Stimulated activated CD4-positive, alpha-beta T cell treated with anti-CD3 and anti-CD28 coated beads, Interleukin-15, amount 100 ng/mL, for 24 hours (primary cell): ENCODE measurements at regions not wholly inside any gene's neighbourhood (a gene's known extent, or its start where the extent isn't known, plus 50 kb on each side); places are given as distances from the start of the nearest gene placed in this dataset.
"Not testable (repeated sequence)": the region's sequence is repeated elsewhere in the genome, so short reads cannot be mapped to it uniquely, and the experiment has no call there.

Experiments used
- DNase-seq: peaks from one replicate; pipeline ENCODE4 v3.0.0-alpha.2; 2020

DNA sequence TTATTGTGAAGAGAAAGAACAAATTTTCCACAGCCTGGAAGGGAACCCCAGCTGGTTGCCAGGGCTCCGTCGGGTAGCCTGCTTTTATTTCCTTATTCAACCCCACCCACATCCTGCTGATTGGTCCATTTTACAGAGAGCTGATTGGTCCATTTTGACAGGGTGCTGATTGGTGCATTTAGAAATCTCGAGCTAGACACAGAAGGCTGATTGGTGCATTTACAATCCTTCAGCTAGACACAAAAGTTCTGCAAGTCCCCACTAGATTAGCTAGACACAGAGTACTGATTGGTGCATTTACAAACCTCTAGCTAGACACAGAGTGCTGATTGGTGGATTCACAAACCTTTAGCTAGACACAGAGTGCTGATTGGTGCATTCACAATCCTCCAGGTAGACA is 241.1 kb downstream of the TFEC start:
- not testable (repeated sequence) for DNase-seq

DNA sequence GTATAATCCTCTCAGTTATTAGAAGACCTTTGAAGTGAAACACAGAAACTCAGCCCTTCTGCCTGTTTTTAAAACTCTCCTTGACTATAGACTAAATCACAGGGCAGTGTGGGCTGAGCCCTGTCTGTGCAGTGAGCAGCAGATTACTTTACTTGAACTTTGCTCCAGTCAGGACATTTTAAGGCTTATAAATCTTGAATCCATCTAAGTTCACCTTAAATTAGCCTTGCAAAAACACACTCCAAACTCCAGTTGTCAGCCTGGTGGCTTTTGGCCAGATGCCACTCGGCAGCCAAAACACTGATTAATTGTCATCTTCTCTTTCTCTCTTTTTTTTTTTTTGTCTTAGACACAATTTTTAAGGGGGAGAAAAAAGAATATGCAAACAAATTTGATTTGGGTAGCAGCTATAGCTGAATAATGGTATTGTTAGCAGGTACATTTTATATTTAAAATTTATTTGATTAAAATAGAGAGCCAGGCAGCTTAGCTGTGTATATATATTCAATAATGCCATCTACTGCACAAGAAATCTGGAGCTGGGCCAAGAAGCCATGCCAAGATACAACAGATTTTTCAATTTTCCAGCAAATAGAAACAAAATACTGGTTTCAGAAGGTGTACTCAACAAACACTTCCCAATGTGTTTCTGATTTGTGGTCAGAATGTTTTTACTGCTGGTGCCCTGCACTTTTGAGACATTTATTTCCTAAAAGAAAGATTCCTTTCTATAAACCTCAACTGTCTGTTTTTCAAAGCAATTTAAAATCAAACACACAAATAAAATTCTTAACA is 247.7 kb downstream of the TFEC start:
- no peak for DNase-seq

DNA sequence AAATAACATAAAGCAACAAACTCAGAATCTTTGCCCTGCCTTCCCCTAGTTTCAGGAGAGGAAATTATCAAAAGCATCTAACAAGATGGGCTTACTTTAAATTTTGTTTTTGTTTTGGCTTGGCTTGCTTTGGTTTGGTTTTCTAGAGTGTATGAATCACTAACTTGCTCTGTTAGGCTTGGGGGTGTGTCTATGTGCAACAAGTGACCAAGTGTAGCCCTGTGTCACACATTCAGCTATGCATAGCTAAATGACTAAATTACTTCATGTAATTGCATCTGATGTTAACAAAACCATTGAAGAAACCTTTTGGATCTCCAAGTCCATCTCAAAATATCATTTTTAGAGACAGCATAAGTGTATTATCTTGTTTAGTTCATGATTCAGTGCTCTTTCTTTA is 251.0 kb downstream of the TFEC start:
- no peak for DNase-seq

DNA sequence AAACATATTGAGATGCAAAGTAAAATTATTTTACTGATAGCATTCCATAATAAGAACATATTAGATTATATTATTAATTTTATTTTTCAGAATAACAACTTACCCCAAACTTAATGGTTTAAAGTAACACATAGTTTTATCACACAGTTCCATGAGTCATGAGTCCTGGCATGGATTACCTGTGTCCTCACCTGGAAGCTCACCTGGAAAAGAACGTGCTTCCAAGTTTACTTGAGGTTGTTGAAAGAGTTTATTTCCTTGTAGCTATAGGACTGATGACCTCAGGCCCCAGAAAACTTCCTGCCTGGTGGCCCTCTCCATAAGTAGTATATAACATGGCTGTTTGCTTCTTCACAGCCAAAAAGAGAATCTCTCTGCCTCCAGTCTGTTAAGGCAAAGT is 254.6 kb downstream of the TFEC start:
- DNase-seq: no peak

DNA sequence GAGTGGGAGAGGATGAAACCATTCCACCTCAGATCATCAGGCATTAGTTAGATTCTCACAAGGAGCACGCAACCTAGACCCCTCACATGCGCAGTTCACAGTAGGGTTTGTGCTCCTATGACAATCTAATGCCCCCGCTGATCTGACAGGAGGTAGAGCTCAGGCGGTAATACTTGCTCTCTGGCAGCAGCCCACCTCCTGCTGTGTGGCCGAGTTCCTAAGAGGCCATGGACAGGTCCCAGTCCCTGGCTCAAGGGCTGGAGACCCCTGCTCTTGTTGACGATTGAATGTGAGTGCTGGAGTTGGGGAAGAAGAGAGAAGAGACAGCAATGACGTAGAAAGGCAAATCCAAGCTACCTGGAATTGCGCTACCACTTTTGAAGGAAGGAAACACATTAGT is 267.2 kb downstream of the TFEC start:
- no peak for DNase-seq

DNA sequence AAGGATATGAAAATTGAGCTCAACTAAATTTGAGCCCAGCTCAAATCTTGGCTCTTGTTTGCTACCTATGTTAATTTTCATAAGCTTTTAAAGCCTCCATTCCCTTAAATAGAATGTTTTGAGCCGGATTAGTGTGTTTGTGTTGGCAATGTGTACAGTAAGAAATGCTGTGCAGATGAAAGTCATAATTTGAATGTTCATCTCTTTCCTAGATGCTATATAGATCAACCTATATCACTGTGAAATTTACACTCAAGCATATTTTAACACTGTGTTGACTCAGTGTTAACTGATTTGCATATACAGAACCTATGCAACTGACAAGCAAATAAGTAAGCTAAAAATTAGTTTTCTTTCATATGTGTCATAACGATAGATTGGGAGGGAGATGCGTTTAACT is 272.5 kb downstream of the TFEC start:
- no peak for DNase-seq

DNA sequence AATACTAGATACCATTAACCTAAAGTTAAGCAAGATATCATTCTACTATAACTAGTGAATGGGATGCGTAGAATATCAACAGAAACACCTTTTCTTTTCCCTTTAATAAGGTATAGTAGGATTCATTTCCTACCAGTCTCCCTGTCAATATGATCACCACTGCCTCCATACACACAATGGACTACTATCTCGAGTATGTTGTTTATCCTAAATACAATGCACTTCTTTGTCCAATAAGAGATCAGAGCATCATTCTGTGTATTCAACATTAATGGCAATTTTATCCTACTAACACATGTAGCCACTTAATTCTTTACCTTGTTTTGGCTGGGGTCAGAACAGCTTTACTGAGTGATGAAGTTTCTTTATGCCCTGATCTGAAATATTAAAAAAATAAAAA is 276.3 kb downstream of the TFEC start:
- no peak for DNase-seq

DNA sequence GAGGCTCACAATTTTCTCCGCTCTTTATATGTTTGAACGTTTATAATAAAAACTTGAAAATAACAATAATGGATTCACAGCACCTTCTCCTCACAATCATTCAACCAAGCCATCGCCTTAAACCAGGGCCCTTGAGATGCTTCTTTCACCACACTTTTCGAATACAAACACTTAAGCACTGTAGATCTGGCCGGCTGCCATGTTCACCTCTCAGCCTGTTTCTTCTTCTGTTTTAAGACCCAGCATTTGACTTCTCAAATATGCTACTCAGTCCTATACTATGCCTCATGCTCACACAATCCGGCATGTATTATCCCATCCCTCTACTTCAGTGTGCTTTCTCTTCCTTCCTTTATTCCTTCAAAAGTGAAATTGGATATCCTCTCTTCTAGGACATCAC is 280.6 kb downstream of the TFEC start:
- DNase-seq: no peak

DNA sequence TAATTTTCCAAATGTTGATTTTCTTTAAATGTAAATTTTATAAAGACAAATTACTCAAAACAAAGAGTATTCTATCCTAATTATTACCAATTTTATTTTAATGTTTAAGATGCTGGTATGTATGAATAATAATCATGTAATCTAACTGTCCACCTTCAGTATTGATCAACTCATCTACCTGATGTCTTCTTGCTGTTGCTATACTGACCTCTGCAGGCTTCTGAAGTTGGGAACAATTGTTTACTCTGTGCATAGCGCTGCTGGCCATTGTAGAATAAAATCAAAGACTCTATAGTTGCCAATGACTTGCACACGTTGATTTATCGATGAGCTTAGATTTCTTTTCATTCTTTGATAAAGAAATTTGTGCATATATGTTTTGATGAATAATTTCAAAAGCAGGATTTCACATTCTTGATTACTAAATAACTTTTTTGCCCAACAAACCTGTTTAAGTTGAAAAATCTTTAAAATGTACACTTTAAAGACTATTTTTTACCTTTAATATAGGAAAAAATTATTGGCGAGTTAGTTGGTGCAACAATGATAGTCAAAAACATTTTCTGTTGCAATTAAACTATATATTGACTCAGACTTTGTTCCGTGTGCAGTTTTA is 282.3 kb downstream of the TFEC start:
- DNase-seq: no peak

DNA sequence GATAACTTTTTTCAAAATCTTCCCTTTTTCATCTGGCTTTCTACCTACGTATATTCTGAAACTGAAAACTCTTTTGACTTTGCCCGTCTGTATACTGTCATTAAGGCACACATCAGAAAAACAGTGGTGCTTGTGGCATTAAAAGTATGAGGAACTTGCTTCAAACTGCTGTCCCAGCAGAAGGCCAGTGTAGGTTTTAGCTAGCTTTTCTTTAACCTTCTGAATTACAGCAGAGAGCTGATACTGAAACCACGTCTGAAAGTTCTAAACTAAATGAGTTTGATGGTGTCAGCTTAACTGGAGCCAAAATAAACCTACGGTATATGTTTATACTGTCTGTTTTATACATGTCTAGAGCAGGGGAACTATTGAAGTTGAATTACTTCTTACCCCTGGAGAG is 283.4 kb downstream of the TFEC start:
- DNase-seq: no peak

DNA sequence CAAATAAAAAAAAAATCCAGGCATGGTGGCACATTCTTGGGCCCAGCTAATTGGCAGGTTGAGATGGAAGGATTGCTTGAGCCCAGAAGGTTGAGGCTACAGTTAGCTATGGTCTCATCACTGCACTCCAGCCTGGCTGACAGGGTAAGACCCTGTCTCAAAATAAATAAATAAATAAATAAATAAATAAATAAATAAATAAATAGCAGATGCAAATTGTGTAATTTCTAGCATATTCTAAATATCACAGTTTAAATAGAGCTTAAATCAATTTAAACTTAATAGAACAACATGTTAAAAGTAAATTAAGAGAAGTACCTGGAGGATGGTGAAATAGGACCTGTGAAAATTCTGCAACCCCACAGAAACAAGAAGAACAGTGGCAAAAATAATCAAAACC is 290.5 kb downstream of the TFEC start:
- no peak for DNase-seq

DNA sequence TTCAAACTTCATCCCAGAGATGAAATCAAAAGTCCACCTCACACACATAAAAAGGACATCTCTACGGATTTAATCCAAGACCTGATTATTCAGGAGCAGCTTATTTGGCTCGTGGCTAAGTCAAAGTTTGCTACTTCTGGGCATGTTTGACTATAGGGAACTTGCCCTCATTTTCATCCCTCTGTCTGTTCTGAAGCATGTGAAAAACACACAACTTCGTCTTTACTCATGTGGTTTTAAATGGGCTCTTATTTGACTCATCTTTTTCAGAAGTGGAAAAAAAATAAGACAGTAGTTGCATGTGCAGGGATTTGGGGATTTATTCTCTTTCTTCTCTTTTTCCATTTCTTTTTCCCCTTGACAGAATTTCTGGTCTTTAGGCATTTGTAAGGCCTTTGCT is 295.9 kb downstream of the TFEC start:
- no peak for DNase-seq

DNA sequence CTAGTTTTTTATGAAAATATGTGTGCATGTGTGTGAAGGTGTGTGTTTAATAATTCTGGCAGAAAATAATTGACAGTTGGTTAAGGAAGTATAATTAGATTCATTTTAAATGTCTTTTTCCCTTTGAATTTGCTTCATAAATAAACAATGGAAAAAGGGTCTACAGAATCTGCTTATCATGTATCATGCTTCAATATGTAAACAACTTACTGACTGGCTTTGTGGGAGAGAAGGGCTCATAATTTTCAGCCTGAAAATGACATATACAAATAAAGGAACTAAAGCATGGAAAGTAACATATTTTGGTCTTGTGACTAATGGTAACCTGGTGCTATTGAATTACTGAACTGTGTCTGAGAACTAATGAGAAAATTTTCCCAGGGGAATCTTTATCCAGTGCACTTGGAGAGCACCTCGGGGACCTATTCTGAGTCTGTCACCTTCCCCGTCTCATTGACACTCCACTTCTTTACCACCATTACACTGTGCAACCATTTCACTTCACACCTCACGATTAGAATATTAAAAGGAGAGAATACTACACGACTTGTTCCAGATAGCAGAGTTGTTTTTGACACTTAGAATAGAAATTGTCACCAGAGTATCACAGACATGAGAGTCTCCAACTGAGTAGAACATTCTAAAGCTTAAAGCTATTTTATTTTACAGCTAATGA is 298.6 kb downstream of the TFEC start:
- no peak for DNase-seq

DNA sequence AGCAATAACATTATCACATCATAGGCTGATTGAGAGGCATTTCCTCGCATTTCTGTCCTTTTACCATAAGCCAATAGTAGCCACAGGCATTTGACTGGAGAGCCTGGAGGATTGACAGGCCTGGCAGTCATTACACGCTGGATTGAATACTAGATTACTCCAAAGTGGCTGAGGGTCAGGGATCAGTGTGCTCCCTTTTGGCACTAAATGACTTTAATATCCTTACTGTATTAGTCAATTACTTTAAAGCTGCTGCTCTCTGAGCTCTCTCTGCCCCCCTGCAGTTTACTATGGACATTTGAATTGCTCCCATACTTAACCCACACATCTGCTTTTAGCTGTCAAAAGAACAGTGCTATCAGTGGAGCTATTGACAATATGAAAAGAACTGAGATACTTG is 302.0 kb downstream of the TFEC start:
- DNase-seq: no peak

DNA sequence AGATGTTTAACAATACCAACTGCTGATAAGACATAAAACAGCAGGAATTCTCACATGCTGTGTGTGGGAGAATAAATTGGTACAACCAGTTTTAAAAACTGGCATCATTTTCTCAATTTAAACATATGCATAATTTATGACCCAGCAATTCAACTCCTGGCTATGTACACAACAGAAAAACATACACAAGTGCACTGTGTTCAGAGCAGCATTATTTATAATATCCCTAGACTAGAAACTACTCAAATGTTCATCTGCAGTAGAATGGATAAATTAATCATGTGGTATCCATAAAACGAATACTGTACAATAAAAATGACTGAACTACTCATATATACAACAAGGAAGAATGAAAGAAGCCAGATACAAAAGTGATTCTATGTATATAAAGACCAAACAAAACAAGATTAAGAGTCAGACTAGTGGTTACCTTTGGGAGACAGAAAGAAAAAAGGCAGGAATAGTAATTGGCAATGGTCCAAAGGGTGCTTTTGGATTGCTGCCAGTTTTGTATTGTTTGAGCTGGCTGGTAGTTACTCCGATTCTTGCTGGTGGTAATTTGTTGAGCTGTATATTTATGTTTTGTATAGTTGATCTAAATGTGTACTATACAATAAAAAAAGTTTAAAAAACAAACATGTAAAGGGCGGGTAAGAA is 306.0 kb downstream of the TFEC start:
- no peak for DNase-seq

DNA sequence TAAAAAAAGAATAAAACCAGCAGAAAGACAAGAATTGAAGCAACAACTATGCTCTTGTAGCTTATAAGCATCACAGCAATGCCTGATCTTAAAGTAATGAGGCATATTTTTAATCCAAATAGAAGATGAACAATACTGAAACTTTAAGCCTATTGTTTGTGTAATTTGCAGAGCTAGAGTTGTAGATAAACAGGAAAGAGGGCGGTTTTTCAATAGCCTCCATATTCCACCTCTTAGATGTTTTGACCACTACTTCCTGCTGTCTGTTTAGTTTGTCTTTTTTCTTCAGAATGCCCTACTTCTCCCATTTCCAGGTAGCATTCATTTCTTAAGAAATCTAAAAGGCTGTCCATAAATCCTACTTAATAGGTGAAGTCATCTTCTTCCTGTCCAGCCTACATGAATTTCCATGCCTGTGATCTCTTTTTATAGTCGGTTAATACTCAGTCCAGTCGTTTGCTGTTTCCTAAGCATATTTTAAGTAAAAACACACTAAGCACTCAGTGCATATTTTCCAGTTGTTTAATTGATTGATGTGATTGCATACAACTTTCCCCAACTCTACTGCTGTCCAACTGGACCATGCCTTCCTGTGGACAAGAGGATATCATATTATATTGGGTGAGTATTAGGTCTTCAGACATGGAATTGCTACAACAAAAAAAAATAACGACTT is 308.1 kb downstream of the TFEC start:
- no peak for DNase-seq

DNA sequence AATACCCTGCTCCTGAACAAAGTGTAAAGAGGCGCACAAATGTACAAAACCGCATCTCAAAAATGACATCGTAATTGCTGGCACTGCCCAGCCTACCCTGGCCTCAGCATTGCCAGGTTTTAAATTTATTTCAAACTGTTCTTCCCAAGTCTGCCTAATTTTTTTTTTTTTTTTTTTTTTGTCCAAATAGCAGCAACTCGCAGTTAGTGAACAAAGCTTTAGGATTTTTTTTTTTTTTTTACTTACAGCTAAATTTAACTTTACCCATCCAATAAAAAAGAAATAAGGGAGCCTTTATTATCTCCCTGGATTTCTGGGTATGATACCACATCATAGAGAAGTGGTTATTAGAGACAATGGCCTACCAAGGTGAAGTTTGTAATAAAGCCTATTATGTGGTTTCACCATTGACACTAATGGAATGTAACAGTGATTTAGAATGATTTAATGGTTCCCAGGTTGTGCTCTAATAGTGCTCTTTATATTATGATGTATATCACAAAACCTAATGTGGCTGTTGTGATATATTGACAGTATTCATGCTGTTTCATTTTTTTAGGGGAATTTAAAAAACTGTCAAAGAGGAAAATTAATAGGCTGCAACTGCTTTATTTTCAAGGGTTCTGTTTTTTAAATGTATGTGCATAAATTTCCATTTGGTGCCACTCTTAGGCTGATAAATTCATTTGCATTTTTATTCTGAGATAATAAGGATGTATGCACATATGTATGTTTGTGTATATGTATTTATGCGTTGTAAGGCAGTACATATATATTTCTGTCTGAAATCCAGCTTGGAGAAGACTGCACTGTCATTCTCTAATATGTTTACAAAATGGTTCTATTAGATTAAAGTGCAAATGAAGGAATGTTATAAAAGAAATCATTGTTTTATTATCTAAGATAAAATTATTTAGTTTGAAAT is 309.0 kb downstream of the TFEC start:
- no peak for DNase-seq

DNA sequence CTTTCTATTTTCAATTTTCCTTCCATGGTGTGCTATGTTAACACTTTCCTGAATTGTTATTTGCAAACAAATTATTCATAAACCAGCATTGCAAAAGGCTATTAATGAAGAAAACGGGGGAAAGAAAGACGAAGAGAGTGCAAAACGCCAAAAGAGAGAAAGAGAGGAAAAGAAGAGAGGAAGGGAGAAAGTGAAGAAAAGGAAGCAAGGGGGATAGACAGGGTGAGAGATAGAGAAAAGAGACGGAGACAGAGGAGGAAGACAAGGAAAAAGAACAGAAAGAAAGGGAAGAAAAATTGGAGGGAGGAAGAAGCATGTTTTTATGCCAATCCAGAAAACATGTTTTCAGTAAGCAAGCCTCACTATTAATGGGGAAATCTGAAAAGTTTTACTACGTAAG is 310.6 kb downstream of the TFEC start:
- no peak for DNase-seq

DNA sequence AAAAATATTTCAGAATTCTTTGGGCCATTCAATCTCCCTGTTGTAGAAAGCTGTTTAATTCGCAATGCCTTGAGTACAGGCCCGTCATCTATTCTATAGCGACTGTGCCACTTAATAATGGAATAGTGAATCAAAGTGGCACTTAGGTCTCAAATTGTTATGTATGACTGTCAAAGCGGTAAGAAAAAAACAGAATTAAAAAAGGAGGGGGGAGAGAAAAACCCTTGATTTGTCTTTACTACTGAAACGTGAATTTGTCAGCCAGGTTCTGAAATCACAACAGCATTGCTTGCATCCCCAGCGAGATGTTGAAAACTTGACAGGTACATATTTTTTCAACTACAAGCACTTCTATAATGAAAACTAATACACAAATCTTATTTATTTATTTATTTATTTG is 320.9 kb downstream of the TFEC start:
- DNase-seq: no peak

DNA sequence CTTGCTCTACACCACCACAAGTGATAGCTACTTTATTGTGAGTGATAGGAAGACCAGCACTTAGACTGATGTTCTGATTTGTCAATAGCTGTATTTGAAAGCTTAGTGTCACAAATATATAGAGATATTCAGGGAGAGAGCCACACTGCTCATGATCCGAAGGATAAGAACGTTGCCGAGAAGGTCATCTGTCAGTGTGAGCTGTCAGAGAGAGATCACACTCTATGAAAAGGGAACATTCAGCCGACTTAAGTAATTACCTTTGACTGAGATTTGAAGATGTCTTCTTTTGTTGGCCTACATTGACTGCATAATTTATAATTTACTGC is 322.6 kb downstream of the TFEC start:
- no peak for DNase-seq

DNA sequence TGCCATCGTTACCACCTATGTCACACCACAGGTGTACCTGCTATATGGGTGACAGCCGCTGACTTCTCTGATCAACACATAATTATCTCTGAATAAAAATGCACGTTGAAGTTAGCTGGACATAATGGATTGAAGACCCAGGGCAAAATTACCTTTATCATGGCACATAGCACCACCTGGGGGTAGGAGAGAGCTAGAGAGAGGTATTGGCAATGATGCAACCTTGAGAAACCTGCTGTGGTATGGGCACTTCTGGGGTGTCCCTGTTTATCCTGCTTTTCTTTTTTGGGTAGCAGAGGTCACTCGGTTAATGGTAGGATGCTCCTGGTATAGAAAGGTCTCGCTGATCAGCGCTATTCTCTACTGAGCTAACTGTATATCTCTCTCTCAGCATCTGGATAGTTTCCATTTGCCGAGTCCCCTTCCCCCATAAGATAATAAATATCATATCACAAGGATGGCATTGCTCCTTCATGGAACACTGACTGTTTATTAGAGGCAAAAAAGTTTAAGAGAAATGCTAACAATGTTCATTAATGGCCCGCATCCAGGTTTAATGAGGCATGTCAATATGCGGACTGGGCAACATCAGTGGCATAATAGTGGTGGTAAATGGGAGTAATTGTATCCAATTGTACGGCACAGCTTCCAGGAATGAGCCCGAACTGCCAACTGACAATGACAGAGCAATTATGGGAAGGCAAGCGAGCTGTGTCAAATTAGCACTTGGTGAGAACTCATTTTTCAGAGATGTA is 323.1 kb downstream of the TFEC start:
- no peak for DNase-seq

DNA sequence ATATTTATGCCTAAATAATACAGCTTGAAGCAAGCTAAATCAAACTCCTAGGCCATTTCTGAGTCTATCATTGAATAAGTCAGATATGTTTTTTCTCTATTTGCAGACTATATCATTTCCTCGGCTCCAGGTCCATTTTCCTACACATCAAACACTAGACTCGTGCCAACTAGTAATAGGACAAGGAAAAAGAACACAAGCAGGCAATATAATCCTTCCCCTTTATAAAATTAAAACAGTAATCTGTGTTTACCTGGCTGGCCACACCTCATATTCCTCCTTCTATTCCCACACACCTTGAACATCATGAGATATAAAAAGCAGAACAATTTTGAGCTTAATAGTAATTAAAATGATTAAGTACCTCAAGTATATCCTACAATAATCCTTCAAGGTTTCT is 325.7 kb downstream of the TFEC start:
- DNase-seq: no peak
